Fibroblast of lung (primary cell): ENCODE measurements at regions not wholly inside any gene's neighbourhood (a gene's known extent, or its start where the extent isn't known, plus 50 kb on each side); places are given as distances from the start of the nearest gene placed in this dataset.
A peak's percentile ranks its signal among the peaks of the same experiment; 100 is the strongest.

Experiments
- DNase-seq, 2 donors: peaks; one replicate each; pipeline versions ENCODE4 v3.0.0 to v3.0.0-alpha.2; 2010; ENCODE audit warnings: low read depth in 2 of 2
- H2AFZ ChIP-seq: 2 replicates; pipeline ENCODE4 v1.5.1; 2012; ENCODE audit warnings: low read length, control low read depth, inconsistent platforms
- H3K27ac ChIP-seq: 2 replicates; pipeline ENCODE4 v1.5.1; 2011; ENCODE audit warnings: low read length, control low read depth; ENCODE audit not compliant: insufficient read depth
- H3K27me3 ChIP-seq: 2 replicates; pipeline ENCODE4 v1.5.1; 2011; ENCODE audit warnings: mild to moderate bottlenecking, low read length; ENCODE audit not compliant: control insufficient read depth, insufficient read depth
- H3K36me3 ChIP-seq: 2 replicates; pipeline ENCODE4 v1.5.1; 2011; ENCODE audit warnings: low read length; ENCODE audit not compliant: control insufficient read depth, insufficient read depth
- H3K4me1 ChIP-seq: 2 replicates; pipeline ENCODE4 v1.5.1; 2011; ENCODE audit warnings: low read length; ENCODE audit not compliant: control insufficient read depth, insufficient read depth; ENCODE audit errors: extremely low read depth
- H3K4me2 ChIP-seq: 2 replicates; pipeline ENCODE4 v1.5.1; 2011; ENCODE audit warnings: low read length, control low read depth; ENCODE audit not compliant: insufficient read depth; ENCODE audit errors: extremely low read depth
- H3K4me3 ChIP-seq, 4 experiments: fragments of 200-600 bp in 1 of 4; sonication (generic) in 1 of 4; replicated peaks in 1 of 4; 2 replicates each; pipeline ENCODE4 v1.5.1; 2011 to 2016; ENCODE audit warnings: low read length in 4 of 4, low read depth in 3 of 4, mild to moderate bottlenecking in 3 of 4, control low read depth in 2 of 4, inconsistent platforms in 1 of 4, mixed read lengths in 1 of 4; ENCODE audit not compliant: insufficient read depth in 1 of 4; ENCODE audit errors: control extremely low read depth in 1 of 4
- H3K79me2 ChIP-seq: 2 replicates; pipeline ENCODE4 v1.5.1; 2012; ENCODE audit warnings: mild to moderate bottlenecking, low read length, inconsistent platforms; ENCODE audit not compliant: control insufficient read depth, insufficient read depth
- H3K9ac ChIP-seq: 2 replicates; pipeline ENCODE4 v1.5.1; 2011; ENCODE audit warnings: mild to moderate bottlenecking, low read length, control low read depth; ENCODE audit not compliant: insufficient read depth
- H3K9me3 ChIP-seq: 2 replicates; pipeline ENCODE4 v1.5.1; 2012; ENCODE audit warnings: low read depth, low read length; ENCODE audit not compliant: control insufficient read depth, insufficient read depth
- H4K20me1 ChIP-seq: 2 replicates; pipeline ENCODE4 v1.5.1; 2011; ENCODE audit warnings: low read length; ENCODE audit not compliant: control insufficient read depth, insufficient read depth; ENCODE audit errors: extremely low read depth
- CTCF ChIP-seq, 2 donors: IDR thresholded peaks in 1 of 2; conservative IDR thresholded peaks in 1 of 2; 1 replicate in 1 of 2; 2 replicates in 1 of 2; pipeline ENCODE4 v1.5.1; 2011 to 2012; ENCODE audit warnings: low read length in 2 of 2, control low read depth in 1 of 2, inconsistent platforms in 1 of 2, low read depth in 1 of 2, mild to moderate bottlenecking in 1 of 2
- EZH2 ChIP-seq: IDR thresholded peaks from 2 replicates; pipeline ENCODE4 v1.5.1; 2012; ENCODE audit warnings: low read length, control low read depth, mild to moderate bottlenecking; ENCODE audit errors: missing control alignments

GRCh38 chr7:17623546-17624185 is 316.6 kb downstream of the SNX13 start:
- DNase-seq: peak in 1 of 2 donors; percentile 79
- Histone ChIP-seq H2AFZ (no peak overlapping the region), H3K27ac (no peak overlapping the region)

GRCh38 chr7:17624379-17624778 is 315.9 kb downstream of the SNX13 start:
- H3K27ac ChIP-seq: peak overlapping the region; percentile 33
- H3K4me3 ChIP-seq: no peak overlapping the region
- no peaks in the 10 kb centered on the region for H3K27me3 ChIP-seq
- no peak overlapping the region for H3K4me2 ChIP-seq
- no peaks in the 10 kb centered on the region for H4K20me1 ChIP-seq
- peaks cover 5% of the 10 kb centered on the region for H3K4me1 ChIP-seq
- H3K79me2 ChIP-seq: no peaks in the 10 kb centered on the region
- no peak for DNase-seq
- H3K9me3 ChIP-seq: no peaks in the 10 kb centered on the region
- no peaks in the 10 kb centered on the region for H3K36me3 ChIP-seq
- H2AFZ ChIP-seq: no peak overlapping the region
- no peak overlapping the region for H3K9ac ChIP-seq
- TF ChIP-seq EZH2 (no peak), CTCF (conservative IDR thresholded peaks at IDR 0.05 in 1 of 2, IDR thresholded peaks at IDR 0.05 in 1 of 2; ENCODE audit: low read depth in 1 of 2, low read length in 2 of 2) (no peak)

More at GRCh38 chr7:17623546-17624185, 316.6 kb downstream of the SNX13 start:
- TF ChIP-seq EZH2: no peak
- TF ChIP-seq CTCF (conservative IDR thresholded peaks at IDR 0.05 in 1 of 2, IDR thresholded peaks at IDR 0.05 in 1 of 2; ENCODE audit: low read depth in 1 of 2, low read length in 2 of 2): no peak
- Histone ChIP-seq H3K79me2 (no peaks in the 10 kb centered on the region), H3K9me3 (no peaks in the 10 kb centered on the region), H3K4me1 (peaks cover 5% of the 10 kb centered on the region), H3K36me3 (no peaks in the 10 kb centered on the region), H3K9ac (no peak overlapping the region), H3K27me3 (no peaks in the 10 kb centered on the region), H4K20me1 (no peaks in the 10 kb centered on the region), H3K4me3 (no peak overlapping the region), H3K4me2 (no peak overlapping the region)

GRCh38 chr7:17625043-17625442 is 315.3 kb downstream of the SNX13 start:
- Histone ChIP-seq H3K9me3 (no peaks in the 10 kb centered on the region), H3K79me2 (no peaks in the 10 kb centered on the region), H3K27me3 (no peaks in the 10 kb centered on the region), H3K9ac (no peak overlapping the region), H2AFZ (no peak overlapping the region), H3K4me3 (no peak overlapping the region), H3K4me1 (peaks cover 5% of the 10 kb centered on the region), H4K20me1 (no peaks in the 10 kb centered on the region), H3K27ac (peak overlapping the region; percentile 33), H3K4me2 (no peak overlapping the region), H3K36me3 (no peaks in the 10 kb centered on the region)
- peak; percentile 77 to 97 for DNase-seq
- TF ChIP-seq CTCF (conservative IDR thresholded peaks at IDR 0.05 in 1 of 2, IDR thresholded peaks at IDR 0.05 in 1 of 2; ENCODE audit: low read depth in 1 of 2, low read length in 2 of 2) (no peak), EZH2 (no peak)
